ENCODE measurements at regions not wholly inside any gene's neighbourhood (a gene's known extent, or its start where the extent isn't known, plus 50 kb on each side); places are given as distances from the start of the nearest gene placed in this dataset.
"Not testable (repeated sequence)": the region's sequence is repeated elsewhere in the genome, so short reads cannot be mapped to it uniquely, and the experiment has no call there.

GRCh38 chr4:57342411-57342810, 232.2 kb upstream of the IGFBP7 start:
- ChIA-PET SMC1A (ENCODE audit: uncharacterized antibody, unreplicated experiment) (no interaction called here), RAD21 (ENCODE audit: unreplicated experiment) (no interaction called here), POLR2A (no interaction called here), CTCF (no interaction called here)
- no peak overlapping the region for H3K4me2 ChIP-seq (ENCODE audit: control insufficient read depth, insufficient read depth)
- TF ChIP-seq, protein P1, sequence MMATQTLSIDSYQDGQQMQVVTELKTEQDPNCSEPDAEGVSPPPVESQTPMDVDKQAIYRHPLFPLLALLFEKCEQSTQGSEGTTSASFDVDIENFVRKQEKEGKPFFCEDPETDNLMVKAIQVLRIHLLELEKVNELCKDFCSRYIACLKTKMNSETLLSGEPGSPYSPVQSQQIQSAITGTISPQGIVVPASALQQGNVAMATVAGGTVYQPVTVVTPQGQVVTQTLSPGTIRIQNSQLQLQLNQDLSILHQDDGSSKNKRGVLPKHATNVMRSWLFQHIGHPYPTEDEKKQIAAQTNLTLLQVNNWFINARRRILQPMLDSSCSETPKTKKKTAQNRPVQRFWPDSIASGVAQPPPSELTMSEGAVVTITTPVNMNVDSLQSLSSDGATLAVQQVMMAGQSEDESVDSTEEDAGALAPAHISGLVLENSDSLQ (IDR thresholded peaks at IDR 0.05), result no peak
- TF ChIP-seq RAD21 (IDR thresholded peaks at IDR 0.05; ENCODE audit: insufficient read depth, low read depth, low read length) (no peak), ZNF384 (IDR thresholded peaks at IDR 0.05; ENCODE audit: borderline replicate concordance, low read depth, low read length) (no peak), NFIC (IDR thresholded peaks at IDR 0.05; ENCODE audit: low read depth, low read length) (no peak), BCL11A (IDR thresholded peaks at IDR 0.05; ENCODE audit: low read depth, low read length) (no peak)
- TF ChIP-seq, protein P2, sequence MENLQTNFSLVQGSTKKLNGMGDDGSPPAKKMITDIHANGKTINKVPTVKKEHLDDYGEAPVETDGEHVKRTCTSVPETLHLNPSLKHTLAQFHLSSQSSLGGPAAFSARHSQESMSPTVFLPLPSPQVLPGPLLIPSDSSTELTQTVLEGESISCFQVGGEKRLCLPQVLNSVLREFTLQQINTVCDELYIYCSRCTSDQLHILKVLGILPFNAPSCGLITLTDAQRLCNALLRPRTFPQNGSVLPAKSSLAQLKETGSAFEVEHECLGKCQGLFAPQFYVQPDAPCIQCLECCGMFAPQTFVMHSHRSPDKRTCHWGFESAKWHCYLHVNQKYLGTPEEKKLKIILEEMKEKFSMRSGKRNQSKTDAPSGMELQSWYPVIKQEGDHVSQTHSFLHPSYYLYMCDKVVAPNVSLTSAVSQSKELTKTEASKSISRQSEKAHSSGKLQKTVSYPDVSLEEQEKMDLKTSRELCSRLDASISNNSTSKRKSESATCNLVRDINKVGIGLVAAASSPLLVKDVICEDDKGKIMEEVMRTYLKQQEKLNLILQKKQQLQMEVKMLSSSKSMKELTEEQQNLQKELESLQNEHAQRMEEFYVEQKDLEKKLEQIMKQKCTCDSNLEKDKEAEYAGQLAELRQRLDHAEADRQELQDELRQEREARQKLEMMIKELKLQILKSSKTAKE (IDR thresholded peaks at IDR 0.05; ENCODE audit: low read depth, poor library complexity, severe bottlenecking), result no peak
- H4K20me1 ChIP-seq (ENCODE audit: control insufficient read depth, insufficient read depth), result no peaks in the 10 kb centered on the region
- no peaks in the 10 kb centered on the region for H3K27me3 ChIP-seq (replicated peaks in 1 of 2; ENCODE audit: control insufficient read depth in 2 of 2, insufficient read depth in 2 of 2, low read length in 1 of 2)
- BruUV-seq (replicated peaks), result no TSS peak
- H2AFZ ChIP-seq (ENCODE audit: control insufficient read depth, low read depth, low read length), result no peak overlapping the region
- H3K79me2 ChIP-seq (ENCODE audit: control insufficient read depth, insufficient read depth, low read length), result no peaks in the 10 kb centered on the region
- no peaks in the 10 kb centered on the region for H3K9me3 ChIP-seq (replicated peaks; ENCODE audit: control insufficient read depth, insufficient read depth, low read length)
- FAIRE-seq (no peak), DNase-seq (ENCODE audit: low read depth, low spot score) (no peak), ATAC-seq (no peak)
- no peak overlapping the region for H3K9ac ChIP-seq (ENCODE audit: control insufficient read depth, insufficient read depth, low read length)
- 4% methylated on average over 2 of the region's 2 CpGs for WGBS (ENCODE audit: insufficient coverage, insufficient replicate concordance, low lambda C conversion rate, missing lambda C conversion rate)
- H3K4me1 ChIP-seq (ENCODE audit: control insufficient read depth, insufficient read depth, low read length), result no peaks in the 10 kb centered on the region
- H3K36me3 ChIP-seq (ENCODE audit: control insufficient read depth in 2 of 2, insufficient read depth in 2 of 2, low read length in 1 of 2), result no peaks in the 10 kb centered on the region
- no peak overlapping the region for H3K27ac ChIP-seq (ENCODE audit: control insufficient read depth, insufficient read depth)
- in situ Hi-C loops (cut with MboI) (no loop called here), intact Hi-C loops (cut with micrococcal nuclease; ENCODE audit: unreplicated experiment) (no loop called here)
- no peak overlapping the region for H3K4me3 ChIP-seq

DNA sequence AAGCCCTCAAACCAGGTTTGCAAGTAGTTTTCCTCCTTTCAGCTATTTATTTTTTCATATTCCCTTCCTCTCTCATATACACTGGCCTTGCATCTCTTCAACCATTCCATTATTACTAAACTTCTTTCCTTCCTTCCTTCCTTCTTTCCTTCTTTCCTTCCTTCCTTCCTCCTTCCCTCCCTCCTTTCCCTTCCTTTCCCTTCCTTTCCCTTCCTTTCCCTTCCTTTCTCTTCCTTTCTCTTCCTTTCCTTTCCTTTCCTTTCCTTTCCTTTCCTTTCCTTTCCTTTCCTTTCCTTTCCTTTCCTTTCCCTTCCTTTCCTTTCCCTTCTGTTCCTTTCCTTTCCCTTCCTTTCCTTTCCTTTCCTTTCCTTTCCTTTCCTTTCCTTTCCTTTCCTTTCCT, 228.7 kb upstream of the IGFBP7 start:
- intact Hi-C loops (cut with micrococcal nuclease; ENCODE audit: unreplicated experiment); H3K4me2 ChIP-seq (ENCODE audit: control insufficient read depth, insufficient read depth); CTCF ChIA-PET; H3K9ac ChIP-seq (ENCODE audit: control insufficient read depth, insufficient read depth, low read length); H4K20me1 ChIP-seq (ENCODE audit: control insufficient read depth, insufficient read depth); RAD21 ChIA-PET (ENCODE audit: unreplicated experiment); BruUV-seq (replicated peaks); FAIRE-seq; in situ Hi-C loops (cut with MboI); H3K4me3 ChIP-seq; H2AFZ ChIP-seq (ENCODE audit: control insufficient read depth, low read depth, low read length); H3K79me2 ChIP-seq (ENCODE audit: control insufficient read depth, insufficient read depth, low read length); POLR2A ChIA-PET; H3K27ac ChIP-seq (ENCODE audit: control insufficient read depth, insufficient read depth); H3K9me3 ChIP-seq (replicated peaks; ENCODE audit: control insufficient read depth, insufficient read depth, low read length); H3K27me3 ChIP-seq (replicated peaks in 1 of 2; ENCODE audit: control insufficient read depth in 2 of 2, insufficient read depth in 2 of 2, low read length in 1 of 2); ATAC-seq; H3K4me1 ChIP-seq (ENCODE audit: control insufficient read depth, insufficient read depth, low read length); H3K36me3 ChIP-seq (ENCODE audit: control insufficient read depth in 2 of 2, insufficient read depth in 2 of 2, low read length in 1 of 2); SMC1A ChIA-PET (ENCODE audit: uncharacterized antibody, unreplicated experiment); DNase-seq (ENCODE audit: low read depth, low spot score): not testable (repeated sequence)

Measured in GM12878 (cell line).